NB4 (cell line): ENCODE measurements at regions not wholly inside any gene's neighbourhood (a gene's known extent, or its start where the extent isn't known, plus 50 kb on each side); places are given as distances from the start of the nearest gene placed in this dataset.

ENCODE experiments used
- CTCF ChIP-seq: IDR thresholded peaks from one replicate; pipeline ENCODE4 v1.5.1; 2012; ENCODE audit warnings: low read depth, low read length
- MAX ChIP-seq: IDR thresholded peaks from 2 replicates; pipeline ENCODE4 v1.6.1; 2011; ENCODE audit warnings: low read depth, low read length
- MYC ChIP-seq: IDR thresholded peaks from 2 replicates; pipeline ENCODE4 v1.6.1; 2011; ENCODE audit warnings: low read depth, low read length
- POLR2A ChIP-seq: IDR thresholded peaks from 2 replicates; pipeline ENCODE4 v1.6.1; 2011; ENCODE audit warnings: mild to moderate bottlenecking; ENCODE audit not compliant: insufficient read length; ENCODE audit errors: extremely low read depth

GRCh38 chr10:130606001-130606405, 469.8 kb downstream of the GLRX3 start:
- no peak for TF ChIP-seq CTCF
- TF ChIP-seq POLR2A = no peak
- no peak for TF ChIP-seq MYC
- no peak for TF ChIP-seq MAX
